GM12892 (cell line): ENCODE measurements at regions not wholly inside any gene's neighbourhood (a gene's known extent, or its start where the extent isn't known, plus 50 kb on each side); places are given as distances from the start of the nearest gene placed in this dataset.

Source experiments
- POLR2A ChIP-seq: IDR thresholded peaks from 2 replicates; pipeline ENCODE4 v1.6.1; 2011; ENCODE audit warnings: low read depth, low read length, control low read depth
- POLR2AphosphoS5 ChIP-seq: IDR thresholded peaks from 2 replicates; pipeline ENCODE4 v1.6.1; 2011; ENCODE audit warnings: low read depth, low read length, control low read depth

DNA sequence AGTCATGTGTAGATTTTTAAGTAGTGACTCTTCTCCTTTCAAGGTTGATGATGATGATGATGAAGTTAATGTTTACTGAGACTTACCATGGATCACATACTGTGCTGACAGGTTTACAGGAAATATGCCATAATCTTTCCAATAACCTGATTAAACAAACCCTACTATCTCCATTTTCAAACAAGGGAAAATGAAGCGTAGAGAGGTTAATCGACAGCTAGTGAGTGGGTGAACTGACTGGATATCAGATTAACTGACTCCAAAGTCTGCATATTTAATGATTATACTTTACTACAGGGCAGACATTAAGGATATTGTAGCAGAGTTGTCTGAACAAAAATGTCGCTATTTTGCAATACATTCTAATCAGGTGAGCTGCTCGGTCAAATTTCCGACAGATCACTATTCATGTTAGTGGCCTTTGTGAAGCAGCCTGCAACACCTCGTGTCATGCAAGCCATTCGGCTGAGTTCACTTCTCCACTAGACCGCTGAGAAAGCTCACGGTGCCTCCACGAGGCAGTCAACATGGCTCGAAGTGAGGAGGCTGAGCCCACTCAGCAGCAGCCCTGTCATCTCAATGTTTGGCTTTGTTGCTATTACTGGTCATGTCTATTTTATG is 264.2 kb downstream of the NFKBIZ start:
- TF ChIP-seq POLR2A (no peak), POLR2AphosphoS5 (no peak)
